NCI-H510A (cell line): ENCODE measurements at regions not wholly inside any gene's neighbourhood (a gene's known extent, or its start where the extent isn't known, plus 50 kb on each side); places are given as distances from the start of the nearest gene placed in this dataset.

Source experiments
- DNase-seq: peaks from one replicate; lab custom pipeline; 2025; lab: John Stamatoyannopoulos, UW

- DNase-seq, result no peak
Observed at GRCh38 chr15:47244361-47244760, 472.9 kb upstream of the SEMA6D start.

- DNase-seq, result no peak
Observed at GRCh38 chr15:47246317-47246716, 471.0 kb upstream of the SEMA6D start.

GRCh38 chr15:47258521-47258920 lies 458.8 kb upstream of the SEMA6D start:
- no peak for DNase-seq

- DNase-seq, result no peak
Observed at GRCh38 chr15:47265686-47266085, 451.6 kb upstream of the SEMA6D start.

- no peak for DNase-seq
Observed at GRCh38 chr15:47266566-47266965, 450.7 kb upstream of the SEMA6D start.

GRCh38 chr15:47273864-47274263 lies 443.4 kb upstream of the SEMA6D start:
- DNase-seq, result no peak

GRCh38 chr15:47283246-47283645 lies 434.1 kb upstream of the SEMA6D start:
- no peak for DNase-seq

GRCh38 chr15:47288794-47289193 lies 428.5 kb upstream of the SEMA6D start:
- no peak for DNase-seq

- no peak for DNase-seq
Observed at GRCh38 chr15:47289656-47290055, 427.6 kb upstream of the SEMA6D start.

- DNase-seq, result no peak
Observed at GRCh38 chr15:47291767-47292166, 425.5 kb upstream of the SEMA6D start.

GRCh38 chr15:47292638-47293190 lies 424.6 kb upstream of the SEMA6D start:
- DNase-seq, result no peak

GRCh38 chr15:47293466-47294162 lies 423.7 kb upstream of the SEMA6D start:
- no peak for DNase-seq

GRCh38 chr15:47294765-47295259 lies 422.5 kb upstream of the SEMA6D start:
- DNase-seq, result no peak

- no peak for DNase-seq
Observed at GRCh38 chr15:47296881-47297280, 420.4 kb upstream of the SEMA6D start.

GRCh38 chr15:47299846-47300434 lies 417.4 kb upstream of the SEMA6D start:
- no peak for DNase-seq

GRCh38 chr15:47300596-47300995 lies 416.7 kb upstream of the SEMA6D start:
- DNase-seq, result no peak

- DNase-seq, result peak; percentile 49
Observed at GRCh38 chr15:47301481-47301880, 415.8 kb upstream of the SEMA6D start.

GRCh38 chr15:47304656-47305055 lies 412.6 kb upstream of the SEMA6D start:
- DNase-seq, result no peak

GRCh38 chr15:47312161-47312560 lies 405.1 kb upstream of the SEMA6D start:
- no peak for DNase-seq

GRCh38 chr15:47326410-47327333 lies 390.6 kb upstream of the SEMA6D start:
- DNase-seq, result no peak

- DNase-seq, result no peak
Observed at GRCh38 chr15:47331829-47332393, 385.4 kb upstream of the SEMA6D start.

GRCh38 chr15:47332481-47332880 lies 384.8 kb upstream of the SEMA6D start:
- no peak for DNase-seq
